GM18867 (cell line): ENCODE measurements at regions not wholly inside any gene's neighbourhood (a gene's known extent, or its start where the extent isn't known, plus 50 kb on each side); places are given as distances from the start of the nearest gene placed in this dataset.
A peak's percentile ranks its signal among the peaks of the same experiment; 100 is the strongest.
"Not testable (repeated sequence)": the region's sequence is repeated elsewhere in the genome, so short reads cannot be mapped to it uniquely, and the experiment has no call there.

Experiments used
- ATAC-seq: cut with Tn5 transposase; IDR thresholded peaks from one replicate; pipeline ENCODE4 v1.9.1; 2021; ENCODE audit warnings: mild to moderate bottlenecking, moderate library complexity; ENCODE audit not compliant: unreplicated experiment

DNA sequence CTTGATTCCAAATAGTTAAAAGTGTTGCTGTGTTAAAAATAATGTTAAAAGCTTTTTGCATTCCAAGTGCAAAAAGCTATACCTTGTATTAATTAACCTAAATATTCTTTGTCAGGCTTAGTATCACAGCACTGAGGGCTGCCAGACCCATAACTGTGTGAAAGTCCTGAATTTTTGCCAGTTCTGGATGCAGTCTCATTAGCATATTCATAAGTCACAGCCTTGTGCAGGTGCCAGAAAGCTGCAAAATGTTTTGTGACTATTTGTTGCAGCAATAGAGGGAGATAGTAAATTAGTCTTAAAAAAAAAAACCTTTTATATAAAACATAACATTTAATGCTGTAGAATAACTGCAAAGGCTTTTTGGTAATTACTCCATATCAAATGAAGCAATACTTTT is 56.6 kb downstream of the SLITRK1 start:
- ATAC-seq = no peak

DNA sequence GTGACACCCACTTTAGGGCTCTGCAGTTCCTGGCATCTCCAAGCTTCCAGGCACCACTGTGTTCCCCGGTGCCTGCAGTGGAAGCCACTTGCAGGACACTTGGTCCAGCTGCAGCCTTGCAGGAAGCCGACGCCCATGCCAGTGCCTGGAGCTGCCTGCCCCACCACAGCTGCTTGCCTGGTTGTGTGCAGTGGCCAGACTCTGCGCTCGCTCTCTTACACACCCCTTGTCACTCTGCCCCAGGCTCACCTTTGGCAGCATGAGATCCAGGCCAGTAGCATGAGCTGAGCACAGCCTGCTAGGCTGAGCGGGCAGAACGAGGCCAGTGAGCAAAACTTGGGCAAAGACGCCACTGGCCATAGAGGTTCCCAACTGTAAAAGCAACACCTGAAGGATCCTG is 57.7 kb downstream of the SLITRK1 start:
- no peak for ATAC-seq

DNA sequence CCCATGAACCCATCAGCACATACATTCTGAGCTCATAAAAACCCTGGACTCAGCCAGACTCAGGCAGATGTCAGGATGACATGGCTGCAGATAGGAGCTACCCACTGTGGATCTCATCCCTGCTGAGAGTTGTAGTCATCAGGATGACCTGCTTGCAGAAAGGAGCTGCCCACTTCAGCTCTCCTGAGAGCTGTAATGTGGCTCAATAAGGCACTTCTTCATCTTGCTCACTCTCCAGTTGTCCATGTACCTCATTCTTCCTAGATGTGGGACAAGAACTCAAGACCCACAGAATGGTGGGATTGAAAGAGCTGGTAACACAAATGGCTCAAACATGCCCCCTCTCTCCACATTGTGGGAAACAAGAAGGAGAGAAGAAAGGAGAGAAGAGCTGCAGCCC is 58.2 kb downstream of the SLITRK1 start:
- ATAC-seq = no peak

DNA sequence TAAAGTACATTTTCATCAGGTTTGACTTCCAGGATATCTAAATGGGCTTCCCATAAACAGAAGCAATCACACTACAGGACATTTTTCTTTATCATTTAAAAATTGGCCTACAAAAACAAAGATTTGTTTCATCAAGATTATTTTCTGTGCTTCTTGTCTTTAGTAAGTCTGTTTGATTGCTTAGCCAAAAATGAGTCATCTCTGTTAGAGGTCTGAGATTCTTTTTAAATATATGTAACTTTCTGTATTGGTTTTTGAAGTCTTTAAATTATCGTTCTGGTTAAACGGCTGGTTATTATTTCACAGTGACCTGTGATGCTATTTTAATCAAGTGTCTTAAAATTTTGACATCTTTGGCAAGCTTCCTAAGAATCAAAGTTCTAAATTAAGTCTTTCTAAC is 62.7 kb downstream of the SLITRK1 start:
- ATAC-seq = no peak

DNA sequence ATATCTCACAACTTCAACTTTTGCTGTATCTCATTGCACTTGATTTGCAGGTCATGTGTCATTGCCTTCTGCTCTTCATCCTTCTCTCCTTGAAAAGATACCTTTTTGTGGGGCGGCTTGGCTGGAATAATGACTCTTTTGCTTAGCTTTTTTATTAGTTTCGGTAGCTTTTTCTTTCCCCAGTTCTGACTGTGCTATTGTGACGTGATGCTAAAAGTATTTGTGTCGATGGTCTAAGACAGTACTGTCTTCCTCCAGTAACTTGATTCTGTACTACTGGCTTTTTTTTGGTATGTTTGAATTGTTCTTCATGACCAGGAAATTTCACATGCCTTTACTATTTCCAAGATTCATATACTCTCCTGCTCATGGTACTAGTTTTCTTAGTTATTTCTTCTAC is 63.1 kb downstream of the SLITRK1 start:
- ATAC-seq = no peak

DNA sequence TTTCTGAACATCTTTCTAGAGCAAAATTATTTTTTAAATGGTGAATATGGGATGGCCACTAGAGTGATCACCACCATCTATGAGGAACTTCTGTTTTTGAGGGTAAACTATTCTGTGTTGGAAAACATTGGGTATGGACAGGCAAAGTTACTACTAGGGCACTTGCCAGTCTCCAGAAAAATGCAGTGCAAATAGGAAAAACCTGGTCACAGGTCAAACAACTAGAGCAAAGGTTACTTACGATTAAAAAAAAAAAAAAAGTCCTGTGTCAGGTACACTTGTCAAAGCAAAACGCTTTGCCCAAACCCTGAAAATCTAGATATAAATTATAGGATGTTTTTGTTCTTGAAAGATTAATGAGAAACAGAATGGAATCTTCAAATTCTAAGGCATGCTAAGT is 66.2 kb downstream of the SLITRK1 start:
- ATAC-seq = no peak

DNA sequence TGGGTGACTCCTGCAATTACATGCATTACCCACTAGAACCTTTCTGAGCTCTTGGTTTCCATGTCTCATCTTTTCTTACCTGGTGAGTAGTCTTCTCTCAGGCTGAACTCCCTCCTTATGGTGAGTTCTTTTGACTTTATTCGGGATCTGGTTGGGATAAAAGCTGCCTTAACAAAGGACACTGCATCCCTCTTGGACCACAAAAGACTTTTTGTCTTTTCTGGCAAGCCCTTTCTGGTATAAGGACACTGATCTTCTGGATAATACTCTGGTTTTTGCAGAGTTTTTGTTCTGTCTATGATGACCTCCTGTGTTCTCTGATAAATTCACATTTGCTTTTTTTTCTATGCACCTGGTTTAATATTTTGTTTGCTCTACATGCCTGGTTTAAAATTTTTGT is 66.7 kb downstream of the SLITRK1 start:
- ATAC-seq = no peak

DNA sequence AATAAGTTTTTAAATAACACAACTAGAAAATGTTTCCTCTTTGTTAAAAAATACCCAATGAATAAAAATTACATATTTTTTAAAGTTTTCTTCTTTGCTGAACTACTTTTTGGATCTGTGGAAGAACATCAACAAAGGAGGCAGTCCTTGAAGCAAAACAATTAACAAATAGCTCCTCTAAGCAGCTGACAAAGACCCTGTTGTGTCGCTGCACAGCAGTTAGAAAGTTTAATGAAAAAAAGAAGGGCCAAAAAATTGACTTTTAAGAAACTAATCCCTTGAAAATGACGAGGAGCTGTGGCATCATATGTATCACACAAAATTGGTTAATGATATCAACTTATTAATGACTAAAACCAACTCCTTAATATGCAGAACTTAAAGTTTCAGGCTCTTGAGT is 72.1 kb downstream of the SLITRK1 start:
- ATAC-seq = no peak

DNA sequence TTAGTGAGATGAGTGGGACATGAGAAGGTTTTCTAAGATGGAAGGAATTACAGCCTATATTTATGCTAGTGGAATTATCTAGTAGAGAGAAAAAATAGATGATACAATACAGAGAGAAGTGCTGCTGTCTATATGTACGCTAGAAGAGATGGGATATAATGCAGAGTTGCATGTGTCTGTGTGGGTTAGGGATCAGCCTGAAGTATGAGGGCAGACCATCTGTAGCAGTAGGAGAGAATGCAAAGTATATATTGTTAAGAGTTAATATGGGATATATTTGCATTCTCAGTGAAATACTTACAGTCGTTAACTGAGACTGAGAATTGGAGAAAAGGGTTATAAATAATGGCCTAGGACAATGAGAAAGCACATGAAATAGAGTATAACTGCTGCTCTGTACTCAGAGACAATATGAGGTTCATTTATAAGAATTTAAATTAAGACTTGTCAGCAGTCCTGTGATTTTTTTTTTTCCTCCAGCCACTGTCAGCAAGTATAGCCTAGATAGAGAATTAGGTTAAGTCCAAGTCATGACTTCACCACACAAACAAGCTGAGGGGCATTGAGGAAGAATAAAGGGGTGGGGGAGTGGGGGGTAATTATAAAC is 77.8 kb downstream of the SLITRK1 start:
- no peak for ATAC-seq

DNA sequence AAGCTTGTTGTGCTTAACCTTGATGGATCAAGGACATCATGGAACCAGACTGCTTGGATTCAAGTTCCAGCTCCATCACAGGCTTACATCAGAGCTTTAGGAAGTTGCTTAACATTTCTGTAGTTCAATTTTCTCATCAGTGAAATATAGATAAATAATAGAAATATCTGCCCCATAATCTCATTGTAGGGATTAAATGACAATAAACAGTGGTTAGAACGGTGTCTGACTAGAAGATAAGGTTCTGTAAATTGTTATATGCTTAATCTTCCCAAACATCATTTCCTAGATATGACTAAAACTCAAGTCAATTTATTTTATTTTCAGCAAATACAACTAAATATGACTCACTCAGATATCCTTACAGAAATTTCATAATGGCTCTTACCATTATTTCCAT is 83.5 kb downstream of the SLITRK1 start:
- ATAC-seq = no peak

DNA sequence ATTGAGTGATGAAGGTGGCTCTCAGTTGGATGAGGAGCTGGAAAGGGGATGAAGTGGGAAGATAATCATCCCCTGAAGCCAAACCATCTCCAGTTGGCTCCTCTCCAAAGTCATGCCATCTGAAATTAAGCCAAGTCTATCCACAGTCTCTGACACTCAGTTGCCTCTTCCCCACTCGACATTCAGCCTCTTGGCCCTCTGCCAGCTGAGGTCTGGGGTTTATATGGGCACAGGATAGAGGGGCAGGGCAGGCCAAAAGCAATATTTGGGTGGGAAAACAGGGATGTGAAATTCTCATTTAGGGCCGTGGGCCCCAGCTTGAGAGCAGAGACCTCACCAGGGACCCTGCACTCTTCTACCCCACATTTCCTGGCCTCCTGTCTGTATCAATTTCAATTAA is 85.9 kb downstream of the SLITRK1 start:
- no peak for ATAC-seq

DNA sequence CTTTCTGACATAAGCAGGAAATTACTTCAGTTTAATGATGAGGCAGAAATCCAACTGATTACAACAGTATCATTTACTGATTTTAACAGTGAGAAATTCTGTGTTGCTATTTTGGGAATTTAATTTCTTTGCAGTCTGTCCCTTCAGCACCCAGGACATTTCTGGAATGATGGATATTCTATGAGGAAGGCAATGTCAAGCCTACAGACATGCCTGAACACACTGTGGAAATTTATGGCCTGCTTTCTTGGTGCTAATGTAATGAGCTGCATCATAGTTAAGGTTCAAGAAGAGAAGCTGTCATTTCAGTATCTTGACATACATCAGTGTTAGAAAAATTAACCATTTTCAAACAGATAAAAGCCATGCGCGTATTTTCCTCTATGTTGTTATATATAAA is 87.7 kb downstream of the SLITRK1 start:
- ATAC-seq = no peak

DNA sequence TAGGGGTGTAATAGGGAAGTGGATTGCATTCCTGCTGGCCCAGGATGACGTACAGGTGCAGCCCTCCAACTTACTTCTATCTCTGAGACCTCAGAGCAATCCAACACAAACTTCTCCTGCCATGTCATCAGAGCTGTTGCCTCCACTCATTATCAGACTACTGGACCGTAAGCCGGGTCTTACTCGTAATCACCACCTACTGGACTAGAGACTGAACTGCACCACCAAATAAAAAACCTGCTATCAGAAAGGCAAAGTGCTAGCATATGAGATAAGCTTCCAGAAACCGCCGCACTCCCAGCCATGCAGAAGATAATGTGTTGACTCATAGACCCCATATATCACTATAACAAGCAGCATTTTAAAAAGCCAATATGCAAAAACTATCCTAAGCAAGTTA is 102.0 kb downstream of the SLITRK1 start:
- ATAC-seq = no peak

DNA sequence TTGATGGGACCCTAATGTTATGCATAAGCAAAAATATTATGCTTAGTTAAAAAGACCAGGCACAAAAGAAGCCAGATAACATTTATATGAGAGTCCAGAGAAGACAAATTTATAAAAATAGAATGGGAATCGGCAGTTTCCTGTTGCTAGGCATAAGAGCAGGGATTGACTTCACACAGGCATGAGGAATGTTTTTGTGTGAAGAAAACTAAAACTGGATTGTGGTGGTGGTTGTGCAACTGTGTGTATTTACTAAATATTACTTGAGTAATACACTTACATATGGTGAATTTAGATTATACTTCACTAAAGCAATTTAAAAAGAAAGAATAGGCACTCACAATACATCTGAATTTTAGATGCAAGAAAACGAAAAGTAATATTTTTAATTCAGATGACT is 108.3 kb downstream of the SLITRK1 start:
- ATAC-seq = no peak

DNA sequence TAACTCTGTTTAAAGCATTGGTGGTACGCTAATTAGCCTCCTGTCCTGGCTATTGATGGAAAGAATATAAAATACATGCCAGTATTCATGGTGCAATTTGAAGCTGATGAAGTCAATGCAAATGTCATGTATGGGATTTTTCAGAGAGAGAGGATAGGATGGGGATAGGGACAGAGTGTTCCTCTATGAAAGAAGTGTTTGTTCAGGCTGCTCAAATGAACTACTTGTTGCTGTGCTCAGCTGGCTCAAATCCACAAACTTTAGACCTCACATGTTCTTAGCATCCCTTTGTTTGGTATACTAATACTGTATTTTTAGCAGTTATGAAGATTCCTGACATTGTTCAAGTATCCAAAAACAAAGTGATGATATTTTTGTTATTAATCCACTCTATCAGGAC is 116.5 kb downstream of the SLITRK1 start:
- no peak for ATAC-seq

DNA sequence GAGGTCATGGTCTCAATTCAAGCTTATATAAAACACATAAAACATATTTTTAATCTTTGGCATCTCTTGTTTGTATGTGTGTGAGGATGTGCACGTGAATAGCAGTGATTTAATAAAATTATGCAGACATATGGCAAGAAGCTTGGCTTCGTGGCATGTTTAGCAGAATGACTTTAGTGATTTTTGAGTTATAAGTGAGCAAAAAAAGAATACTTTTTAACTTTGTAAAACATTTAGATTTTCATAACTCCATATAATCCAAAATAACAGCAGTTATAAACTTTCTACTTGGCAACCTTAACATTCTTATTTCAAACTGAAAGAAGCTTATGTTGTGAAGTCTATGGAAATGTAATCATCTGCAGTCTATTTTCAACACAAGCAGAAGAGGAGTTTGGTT is 120.6 kb downstream of the SLITRK1 start:
- no peak for ATAC-seq

DNA sequence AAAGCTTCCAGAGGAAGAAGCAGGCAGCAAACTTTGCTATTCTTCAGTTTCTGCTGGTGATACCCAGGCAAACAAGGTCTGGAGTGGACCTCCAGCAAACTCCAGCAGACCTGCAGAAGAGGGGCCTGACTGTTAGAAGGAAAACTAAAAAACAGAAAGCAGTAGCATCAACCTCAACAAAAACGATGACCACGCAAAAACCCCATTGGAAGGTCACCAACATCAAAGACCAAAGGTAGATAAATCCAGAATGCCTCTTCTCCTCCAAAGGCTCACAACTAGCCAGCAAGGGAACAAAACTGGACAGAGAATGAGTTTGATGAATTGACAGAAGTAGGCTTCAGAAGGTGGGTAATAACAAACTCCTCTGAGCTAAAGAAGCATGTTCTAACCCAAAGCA is 127.1 kb downstream of the SLITRK1 start:
- ATAC-seq = not testable (repeated sequence)

DNA sequence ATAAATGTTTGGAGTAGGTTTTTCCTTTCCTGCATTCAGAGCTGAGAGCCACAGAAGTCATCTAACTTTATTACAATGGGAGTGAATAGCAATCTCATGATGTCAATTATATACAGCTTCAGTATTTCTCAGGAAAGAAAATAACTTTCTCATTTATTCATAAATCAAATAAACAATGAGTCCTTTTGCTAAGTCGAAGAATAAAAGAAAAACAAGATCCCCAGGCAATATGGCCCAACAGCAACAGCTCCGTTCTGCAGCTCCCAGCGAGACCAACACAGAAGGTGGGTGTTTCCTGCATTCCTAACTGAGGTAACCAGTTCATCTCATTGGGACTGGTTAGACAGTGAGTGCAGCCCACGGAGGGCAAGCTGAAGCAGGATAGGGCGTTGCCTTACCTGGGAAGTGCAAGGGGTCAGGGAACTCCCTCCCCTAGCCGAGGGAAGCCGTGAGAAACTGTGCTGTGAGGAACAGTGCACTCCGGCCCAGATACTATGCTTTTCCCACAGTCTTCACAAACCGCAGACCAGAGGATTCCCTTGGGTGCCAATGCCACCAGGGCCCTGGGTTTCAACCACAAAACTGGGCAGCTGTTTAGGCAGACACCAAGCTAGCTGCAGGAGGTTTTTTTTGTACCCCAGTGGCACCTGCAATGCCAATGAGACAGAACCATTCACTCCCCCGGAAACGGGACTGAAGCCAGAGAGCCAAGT is 128.2 kb downstream of the SLITRK1 start:
- no peak for ATAC-seq

DNA sequence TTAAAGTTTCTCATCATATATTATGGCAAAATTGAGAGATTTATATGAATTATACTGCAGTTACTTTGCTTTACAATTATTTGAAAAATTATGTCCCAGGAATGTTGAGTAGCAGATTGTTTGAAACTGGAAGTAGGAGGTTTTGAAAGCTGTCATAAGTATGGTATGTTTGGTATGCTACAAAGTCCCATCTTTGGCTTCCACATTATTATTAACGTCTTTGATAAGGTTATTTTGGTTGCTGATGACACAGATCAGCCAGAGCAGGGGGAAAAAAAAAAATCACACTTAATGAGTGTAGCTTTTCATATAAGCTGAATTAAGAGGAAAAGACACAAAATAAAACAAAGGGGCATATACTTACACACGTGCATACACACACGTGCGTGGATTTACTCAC is 130.1 kb downstream of the SLITRK1 start:
- ATAC-seq = no peak

DNA sequence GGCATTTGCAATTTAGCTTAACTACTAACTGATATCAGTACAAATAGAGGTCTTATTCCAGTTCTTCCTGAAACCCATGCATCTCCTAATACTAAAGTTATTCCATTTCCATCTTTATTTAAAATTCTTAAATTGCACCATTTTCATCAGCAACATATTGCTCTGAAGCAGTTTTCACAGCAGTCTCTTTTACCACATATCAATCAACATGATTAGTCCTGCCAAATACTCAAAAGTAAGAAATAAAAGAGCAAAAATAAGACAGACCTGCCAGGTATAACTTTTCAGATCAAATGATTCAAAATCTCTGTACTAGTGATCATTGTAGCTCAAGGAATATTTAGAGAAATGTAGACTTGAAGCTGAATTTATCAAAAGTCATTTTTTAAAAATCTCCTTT is 141.7 kb downstream of the SLITRK1 start:
- no peak for ATAC-seq

DNA sequence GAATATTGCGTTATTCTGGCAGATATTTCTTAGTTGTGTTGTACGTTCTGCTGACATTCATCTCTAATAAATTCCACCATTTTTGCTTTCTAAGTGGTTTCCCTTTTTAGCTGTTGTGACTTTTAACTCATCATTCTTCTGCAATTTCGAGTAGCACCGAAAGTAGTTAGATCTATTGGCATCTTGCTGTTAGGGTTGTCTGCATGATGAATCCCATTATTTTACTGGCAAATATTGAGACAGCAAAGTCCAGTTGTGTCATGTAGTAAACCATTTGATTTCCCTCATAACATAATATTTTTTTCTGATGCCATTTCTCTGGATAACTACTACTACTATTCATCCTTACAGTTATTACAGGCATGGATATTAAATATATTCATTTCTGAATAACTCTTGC is 143.9 kb downstream of the SLITRK1 start:
- no peak for ATAC-seq

DNA sequence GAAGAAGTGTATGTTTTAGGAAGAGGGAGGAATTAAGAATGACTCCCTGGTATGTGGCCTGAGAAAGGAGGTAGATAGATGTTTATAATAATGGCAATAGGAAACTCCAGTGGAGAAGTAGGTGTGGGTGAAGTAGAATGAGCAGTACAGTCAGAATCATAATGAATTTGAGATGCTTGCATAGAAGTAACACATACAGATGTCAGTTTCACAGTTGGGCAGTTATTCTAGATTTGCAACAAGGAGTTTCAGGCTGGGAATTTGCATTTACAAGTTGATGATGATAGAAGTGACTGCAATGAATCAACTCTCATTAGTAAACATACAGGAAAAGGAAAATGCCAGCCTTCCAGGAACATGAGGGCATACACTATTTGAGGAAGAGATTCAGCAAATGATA is 149.0 kb downstream of the SLITRK1 start:
- ATAC-seq = peak; percentile 72

DNA sequence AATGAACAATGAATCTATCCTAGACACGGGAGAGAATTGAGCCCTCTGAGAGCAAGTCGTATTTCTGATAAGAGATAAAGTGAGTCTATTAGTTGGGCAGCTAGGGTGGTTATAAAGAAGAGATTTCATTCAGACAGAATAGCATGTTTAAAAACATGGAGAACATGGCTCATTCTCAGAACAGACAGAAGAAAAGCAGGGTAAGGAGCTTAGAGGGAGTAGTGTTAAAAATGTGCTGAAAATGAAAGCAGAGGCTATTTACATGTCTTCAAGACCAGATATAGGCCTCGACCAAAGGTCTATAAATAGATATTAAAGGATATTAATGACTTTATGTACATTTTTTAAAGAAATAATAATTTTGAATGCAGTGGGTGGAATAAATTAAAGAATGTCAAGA is 149.5 kb downstream of the SLITRK1 start:
- ATAC-seq = peak; percentile 46
